GM18499 (cell line): ENCODE measurements at regions not wholly inside any gene's neighbourhood (a gene's known extent, or its start where the extent isn't known, plus 50 kb on each side); places are given as distances from the start of the nearest gene placed in this dataset.

Source experiments
- ATAC-seq: cut with Tn5 transposase; IDR thresholded peaks from one replicate; pipeline ENCODE4 v1.9.1; 2021; ENCODE audit warnings: moderate number of reproducible peaks; ENCODE audit not compliant: insufficient read depth, unreplicated experiment

DNA sequence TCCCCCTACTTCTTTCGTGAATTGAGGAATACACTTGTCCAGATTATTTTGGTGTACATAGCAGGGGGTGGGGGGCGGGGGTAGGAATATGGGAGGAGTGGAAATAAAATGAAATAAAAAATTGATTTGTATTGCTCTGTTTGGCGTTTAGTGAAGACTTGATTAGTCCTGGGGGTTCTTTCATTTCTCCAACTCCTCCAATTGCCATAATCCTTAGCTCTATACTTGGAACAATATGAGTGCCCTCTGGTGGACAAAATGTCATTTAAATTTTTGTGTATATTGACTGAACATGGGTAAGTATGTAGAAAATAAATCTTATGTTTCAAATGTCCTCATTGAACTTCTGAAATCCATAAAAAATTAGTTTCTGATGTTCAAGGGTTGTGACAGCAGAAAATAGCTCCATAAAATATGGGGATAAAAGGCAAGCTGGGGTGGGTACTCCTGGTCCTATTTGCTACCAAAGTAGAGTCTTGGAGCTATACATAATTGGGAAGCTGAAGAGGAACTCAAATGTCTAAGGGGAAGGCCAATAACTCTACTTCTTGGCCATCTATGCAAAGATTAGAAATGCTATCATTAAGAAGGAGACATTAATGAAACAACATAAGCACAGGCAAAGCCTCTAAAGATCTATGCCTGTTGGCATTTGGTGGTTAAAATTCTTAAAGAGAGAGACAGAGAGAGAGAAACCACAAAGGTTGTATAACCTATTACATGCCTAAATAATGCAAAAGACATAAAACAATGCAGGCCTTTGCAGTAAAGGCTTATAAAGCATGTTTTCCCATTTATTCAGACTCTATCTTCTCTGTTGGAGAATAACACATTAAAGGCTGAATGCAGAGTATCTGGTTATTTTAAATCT lies 421.6 kb downstream of the METTL15 start:
- no peak for ATAC-seq

DNA sequence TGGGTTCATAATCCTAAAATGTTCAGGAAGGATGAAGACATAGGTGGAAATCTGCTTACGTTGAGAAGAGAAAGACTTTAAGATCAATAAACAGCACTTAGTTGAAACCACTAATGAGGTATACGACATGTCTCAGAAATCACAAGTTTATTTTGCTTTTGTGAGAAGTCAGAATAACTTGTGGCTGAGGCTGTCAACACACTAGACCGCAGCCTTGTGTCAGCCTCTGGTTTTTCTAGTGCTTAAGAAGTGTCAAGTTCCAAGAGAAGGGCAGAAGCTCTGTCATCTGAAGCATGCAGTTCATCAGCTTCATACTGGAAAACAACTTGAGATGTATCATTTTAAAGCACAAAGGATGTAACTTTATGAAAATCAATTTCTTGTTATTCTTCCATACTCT lies 420.9 kb downstream of the METTL15 start:
- no peak for ATAC-seq

DNA sequence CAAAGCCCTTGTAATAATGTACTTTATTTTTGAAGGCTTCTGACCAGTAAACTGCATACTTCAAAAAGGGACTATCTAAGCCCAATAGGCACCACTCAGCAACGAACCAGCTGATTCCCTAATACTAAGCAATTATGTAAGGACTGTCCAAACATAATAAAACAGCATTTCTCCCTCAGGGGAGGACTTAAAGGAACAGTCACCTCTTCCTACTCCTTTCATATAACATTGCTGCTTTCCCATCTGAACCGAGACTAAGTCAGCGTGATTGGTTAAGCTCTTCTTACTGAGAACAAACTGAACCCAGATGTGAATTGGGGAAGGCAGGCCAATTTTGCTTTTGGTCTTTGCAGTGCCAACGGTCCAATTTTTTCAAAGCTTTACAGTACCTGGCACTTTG lies 420.0 kb downstream of the METTL15 start:
- no peak for ATAC-seq

DNA sequence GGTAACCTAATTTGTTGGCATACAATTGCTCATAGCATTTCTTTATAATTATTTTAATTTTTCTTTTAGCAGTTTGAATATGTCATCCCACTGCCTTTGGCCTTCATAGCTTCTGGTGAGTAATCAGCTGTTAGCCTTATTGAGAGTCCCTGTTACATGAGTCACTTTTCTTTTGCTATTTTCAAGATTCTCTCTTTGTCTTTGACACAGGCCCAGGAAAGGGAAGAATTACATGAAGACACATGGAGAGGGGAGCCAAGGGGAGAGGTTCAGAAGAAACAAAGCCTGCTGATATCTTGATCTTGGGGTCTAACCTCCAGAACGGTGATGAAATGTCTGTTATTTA lies 418.2 kb downstream of the METTL15 start:
- no peak for ATAC-seq

DNA sequence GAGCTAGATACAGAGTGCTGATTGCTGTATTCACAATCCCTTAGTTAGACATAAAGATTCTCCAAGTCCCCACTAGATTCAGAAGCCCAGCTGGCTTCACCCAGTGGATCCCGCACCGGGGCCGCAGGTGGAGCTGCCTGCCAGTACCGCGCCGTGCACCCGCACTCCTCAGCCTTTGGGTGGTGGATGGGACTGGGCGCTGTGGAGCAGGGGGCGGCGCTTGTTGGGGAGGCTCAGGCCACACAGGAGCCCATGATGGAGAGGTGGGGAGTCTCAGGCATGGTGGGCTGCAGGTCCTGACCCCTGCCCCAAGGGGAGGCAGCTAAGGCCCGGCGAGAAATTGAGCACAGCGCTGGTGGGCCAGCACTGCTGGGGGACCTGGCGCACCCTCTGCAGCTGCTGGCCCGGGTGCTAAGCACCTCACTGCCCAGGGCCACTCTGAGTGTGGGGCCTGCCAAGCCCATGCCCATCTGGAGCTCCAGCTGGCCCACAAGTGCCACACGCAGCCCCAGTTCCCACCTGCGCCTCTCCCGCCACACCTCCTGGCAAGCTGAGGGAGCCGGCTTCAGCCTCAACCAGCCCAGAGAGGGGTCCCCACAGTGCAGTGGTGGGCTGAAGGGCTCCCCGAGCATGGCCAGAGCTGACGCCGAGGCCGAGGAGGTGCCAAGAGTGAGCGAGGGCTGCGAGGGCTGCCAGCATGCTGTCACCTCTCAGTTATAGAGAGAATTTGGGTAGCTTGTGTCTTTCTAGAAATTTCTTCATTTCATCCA lies 417.6 kb downstream of the METTL15 start:
- no peak for ATAC-seq

DNA sequence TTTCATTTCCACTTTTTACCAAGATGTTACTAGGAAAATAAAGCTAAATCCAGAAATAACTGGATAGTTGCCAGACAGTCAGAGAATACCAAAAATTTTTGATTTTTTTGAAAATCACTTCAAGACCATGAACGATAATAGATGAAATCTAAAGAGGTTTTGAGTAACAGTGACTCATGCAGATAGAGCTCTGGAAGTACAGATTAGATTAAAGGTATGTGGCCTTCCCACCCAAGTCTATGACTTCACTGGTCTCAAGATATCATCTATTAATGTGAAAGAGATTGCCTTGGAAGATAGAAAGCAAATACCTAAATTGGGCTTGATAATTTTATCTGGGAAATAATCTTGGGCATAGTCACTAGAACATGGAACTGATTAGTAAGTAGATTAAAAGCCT lies 415.9 kb downstream of the METTL15 start:
- ATAC-seq, result no peak

DNA sequence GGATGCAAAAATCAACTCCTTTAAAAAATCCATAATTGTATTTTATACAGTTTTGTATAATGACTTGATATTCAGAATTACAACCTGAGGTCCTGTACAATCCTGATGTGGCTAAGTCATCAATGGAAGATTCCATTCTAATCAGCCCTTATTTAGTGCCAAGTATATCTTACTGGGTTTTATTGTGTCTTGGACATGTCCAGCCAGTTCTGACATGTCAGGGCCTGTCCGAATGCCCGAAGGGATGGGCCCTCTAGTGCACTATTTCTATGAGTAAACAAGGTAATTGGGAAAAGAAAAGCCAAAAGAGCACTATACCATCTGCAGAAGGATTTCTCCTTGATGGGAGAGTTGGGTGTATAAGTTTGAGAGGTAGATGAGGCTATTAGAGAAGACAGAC lies 412.9 kb downstream of the METTL15 start:
- ATAC-seq, result no peak

DNA sequence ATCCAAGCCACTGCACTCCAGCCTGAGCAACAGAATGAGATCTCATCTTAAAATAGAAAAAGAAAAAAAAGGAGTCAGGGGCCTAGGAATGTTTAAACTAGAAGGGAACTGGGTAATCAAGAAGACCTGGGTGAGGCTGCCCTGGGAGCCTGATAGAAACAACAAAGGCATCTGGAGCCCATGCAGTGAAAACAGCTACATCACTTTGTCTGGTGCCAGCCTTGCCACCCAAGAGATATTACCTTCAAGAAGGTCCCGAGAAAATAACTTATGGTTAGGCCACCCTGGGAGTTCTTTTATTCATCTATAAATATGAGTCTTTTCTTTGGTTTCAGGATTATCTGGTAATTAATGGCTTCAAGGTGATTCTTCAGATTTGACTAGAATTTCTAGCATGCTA lies 412.1 kb downstream of the METTL15 start:
- no peak for ATAC-seq

DNA sequence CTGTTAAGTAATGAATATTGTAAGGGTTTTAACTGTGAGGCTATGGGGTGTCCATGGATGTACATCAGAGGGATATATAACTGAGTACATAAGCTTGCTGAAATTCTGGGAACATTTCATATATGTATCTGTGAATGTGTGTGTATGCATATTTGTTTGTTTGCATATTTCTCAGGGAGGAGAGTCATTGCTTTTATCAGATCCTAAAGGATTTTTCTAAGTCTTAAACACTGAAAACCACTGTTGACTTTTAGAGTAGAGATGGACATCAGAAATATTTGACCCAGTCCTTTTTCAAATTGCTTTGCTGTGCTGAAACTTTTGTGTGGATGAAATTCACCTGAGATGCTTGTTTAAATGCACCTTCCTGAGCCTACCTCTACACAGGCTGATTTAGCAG lies 410.6 kb downstream of the METTL15 start:
- ATAC-seq, result no peak

DNA sequence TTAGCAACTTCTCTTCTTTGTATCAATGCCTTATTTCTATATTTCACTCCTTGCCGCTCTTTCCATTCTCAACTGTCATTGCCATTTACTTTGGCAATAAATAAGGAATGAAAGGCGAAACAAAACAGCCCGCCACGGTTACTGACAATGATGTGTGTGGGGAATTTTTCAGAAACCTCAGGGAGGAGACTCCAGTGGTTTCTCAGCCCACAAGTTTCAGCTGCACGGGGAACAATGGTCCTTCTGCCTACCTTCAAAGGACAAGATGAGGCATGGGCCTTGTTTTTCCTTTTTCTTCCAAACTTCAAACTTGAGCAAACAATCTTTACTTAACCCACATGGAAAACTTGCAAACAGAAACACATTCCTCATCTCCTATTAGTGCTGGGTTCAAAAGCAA lies 409.4 kb downstream of the METTL15 start:
- no peak for ATAC-seq

DNA sequence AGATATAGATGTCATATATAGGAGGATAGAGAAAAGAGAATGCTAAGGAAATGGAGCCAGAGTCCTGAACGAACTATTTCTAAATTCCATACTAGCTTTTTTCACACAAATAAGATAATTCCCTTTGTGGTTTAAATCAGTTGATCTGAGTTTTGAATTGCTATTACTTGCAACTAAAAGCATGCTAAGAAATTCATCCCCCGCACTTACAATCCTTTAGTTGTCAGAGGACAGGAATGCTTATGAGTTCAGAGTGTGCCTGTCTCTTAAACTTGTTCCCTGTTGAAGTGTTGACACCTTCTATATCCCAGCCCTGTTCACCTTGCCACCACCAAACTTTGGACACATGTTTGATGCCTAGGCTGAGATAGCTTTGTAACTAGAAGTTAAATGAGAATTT lies 406.2 kb downstream of the METTL15 start:
- ATAC-seq, result no peak

DNA sequence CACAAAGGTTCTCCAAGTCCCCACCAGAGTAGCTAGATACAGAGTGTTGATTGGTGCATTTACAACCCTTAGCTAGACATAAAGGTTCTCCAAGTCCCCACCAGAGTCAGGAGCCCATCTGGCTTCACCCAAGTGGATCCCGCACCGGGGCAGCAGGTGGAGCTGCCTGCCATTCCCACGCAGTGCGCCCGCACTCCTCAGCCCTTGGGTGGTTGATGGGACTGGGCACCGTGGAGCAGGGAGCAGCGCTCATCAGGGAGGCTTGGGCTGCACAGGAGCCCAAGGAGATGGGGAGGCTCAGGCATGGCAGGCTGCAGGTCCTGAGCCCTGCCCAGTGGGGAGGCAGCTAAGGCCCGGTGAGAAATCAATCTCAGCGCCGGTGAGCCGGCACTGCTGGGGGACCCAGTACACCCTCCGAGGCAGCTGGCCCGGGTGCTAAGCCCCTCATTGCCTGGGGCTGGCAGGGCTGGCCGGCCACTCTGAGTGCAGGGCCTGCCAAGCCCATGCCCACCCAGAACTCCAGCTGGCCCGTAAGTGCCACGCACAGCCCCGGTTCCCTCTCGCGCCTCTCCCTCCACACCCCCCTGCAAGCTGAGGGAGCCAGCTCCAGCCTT lies 404.1 kb downstream of the METTL15 start:
- ATAC-seq, result no peak

DNA sequence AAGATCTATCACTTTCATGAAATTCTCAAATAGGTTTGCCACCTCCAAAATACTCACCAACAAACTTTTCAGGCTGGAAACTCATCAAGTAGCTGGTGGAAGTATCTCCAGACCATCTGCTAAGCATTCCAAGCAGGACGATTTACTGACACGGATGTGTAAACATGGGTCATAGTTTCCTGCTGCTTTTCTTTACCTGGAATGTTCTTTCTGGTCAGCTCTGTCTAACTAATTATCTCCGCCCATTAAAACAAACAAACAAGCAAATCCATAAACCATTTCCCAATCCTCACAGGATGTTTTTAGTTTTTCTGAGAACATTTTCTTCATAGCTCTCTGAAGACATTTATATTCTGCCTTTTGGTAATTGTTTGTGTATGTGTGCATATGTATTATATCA lies 397.0 kb downstream of the METTL15 start:
- no peak for ATAC-seq

DNA sequence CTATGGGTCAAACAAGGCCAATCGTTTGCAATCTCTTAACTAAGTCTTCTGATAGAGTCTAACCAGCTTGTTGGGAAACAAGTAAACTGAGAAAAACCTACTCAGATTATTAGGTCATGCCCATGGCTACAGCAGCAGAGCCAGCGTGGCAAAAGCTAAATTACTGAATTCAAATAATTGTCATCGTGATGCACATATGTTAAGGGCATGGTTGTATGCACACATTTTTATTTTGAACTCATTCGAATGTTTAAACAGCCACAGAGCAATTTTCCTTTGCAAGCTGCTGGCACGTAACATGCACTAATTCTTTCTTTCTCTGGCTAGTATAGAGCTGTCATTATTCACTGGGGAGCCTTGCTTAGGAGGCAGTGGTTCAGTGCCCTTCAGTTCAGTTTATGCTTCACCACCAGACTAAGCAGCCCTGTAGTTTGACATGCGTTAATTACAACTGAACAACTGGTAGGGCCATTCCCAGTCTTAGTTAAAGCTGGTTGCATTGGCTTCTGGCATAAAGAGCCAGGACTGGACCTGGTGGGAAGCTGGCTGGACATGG lies 396.4 kb downstream of the METTL15 start:
- no peak for ATAC-seq

DNA sequence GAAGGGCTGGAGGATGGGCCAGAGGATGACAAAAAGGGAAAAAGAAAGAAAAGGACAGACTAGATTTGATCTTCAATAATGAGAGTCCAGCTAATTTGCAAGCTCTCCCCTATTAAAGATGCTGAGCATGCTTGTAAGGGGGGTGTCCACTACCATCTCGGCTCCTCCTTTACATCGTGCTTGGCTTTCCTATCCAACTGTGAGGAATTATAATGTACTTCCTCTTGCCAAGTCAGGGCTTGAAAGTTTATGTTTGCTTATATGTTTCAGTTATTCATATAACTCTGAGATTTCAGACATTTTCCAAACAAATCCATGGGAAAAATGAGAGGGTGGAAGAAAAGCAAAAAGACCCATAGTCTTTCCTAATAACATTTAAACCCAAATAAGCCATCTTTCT lies 387.1 kb downstream of the METTL15 start:
- ATAC-seq, result no peak

DNA sequence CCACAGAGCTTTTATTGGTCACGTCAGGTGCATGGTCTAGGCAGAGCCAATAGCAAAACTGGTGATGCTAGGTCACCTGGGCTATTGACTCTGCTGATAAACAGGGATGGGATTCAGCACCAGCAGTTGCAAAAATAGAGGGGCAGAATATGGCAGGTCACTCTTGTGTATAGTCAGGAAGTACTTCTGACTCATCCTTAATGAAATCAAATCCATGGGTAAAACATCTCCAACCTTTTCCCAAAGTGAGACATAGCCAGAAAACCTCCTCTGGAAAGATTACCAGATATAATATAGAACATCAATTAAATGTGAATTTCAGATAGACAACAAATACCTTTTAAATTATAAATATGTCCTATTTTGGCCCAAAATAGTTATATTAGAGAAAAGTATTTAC lies 383.2 kb downstream of the METTL15 start:
- ATAC-seq, result no peak

DNA sequence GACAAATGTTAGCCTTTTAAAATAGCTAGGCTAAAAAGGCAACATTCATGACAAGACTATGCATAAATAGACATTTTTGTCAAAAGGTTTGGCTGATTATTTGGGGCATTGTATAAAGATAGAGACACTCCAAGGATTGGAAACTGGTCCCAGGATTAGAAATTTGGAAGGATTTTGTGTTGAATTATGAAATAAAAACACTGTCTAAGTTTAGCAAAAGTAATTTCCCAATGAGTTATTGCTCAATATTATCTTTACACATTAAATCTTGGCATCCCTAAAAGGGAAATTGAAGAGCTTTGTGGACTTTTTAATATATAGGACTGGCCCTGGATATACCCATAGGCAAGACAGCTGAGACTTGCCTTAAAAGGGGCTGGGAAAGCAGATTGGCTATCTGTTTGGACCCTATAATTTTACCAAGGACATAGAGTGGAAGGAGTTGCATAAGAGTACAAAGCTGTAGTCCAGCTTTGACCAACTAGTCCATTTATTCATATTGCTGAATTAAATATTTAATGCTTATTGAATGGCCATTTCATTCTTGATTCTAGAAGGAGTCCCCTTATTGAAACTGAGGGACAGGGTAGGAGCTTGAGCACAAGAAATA lies 382.7 kb downstream of the METTL15 start:
- ATAC-seq, result no peak

DNA sequence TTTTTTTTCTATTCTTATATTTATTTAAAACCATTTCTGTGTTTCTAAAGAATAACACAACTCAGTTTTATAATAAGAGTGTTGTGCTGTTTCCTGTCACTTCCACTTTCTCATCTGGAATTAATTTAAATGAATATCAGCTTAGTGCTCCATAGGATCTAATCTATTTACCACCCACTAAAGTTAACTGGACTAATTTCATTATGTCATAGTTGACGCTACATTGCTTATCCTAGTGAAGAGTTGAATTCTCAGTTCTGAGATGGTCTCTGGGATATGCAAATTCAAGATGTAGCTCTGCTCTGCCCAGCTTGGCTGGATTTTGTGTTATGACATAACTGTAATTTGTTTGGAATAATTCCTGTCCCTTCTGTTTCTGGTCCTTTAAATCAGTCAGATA lies 380.1 kb downstream of the METTL15 start:
- ATAC-seq, result no peak

DNA sequence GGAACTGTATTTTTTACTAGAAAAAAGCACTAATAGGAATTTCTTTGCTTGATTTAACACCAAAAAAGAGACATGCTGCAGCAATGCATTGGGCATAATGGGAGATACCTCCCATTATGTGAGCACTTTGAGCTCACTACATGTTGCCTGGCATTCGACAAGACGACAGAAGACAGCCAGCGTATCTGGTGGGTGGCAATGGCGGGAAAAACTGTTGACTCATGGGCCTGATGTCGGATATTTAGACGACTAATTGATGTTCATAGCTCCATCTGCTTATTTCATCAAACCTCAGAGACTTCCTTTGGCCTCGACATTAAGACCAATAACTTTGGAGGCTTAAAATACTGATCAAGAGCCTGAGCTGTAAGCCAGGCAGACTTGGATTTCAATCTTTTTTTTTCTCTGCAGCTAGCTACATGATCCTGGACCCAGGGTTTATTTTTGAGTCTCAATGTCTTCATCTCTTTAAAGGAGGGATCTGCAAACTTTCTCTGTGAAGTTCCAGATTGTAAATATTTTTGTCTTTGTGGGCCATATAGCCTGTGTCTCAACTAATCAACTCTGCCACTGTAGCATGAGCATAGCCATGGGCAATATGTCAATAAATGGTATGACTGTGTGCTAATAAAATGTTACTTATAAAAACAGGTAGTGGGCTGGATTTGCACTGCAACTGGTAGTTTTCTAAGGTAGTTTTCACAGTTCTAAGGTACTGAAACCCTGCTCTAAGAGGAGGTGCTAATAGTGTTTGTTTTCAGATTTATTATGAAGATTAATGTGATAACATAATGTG lies 375.1 kb downstream of the METTL15 start:
- no peak for ATAC-seq

DNA sequence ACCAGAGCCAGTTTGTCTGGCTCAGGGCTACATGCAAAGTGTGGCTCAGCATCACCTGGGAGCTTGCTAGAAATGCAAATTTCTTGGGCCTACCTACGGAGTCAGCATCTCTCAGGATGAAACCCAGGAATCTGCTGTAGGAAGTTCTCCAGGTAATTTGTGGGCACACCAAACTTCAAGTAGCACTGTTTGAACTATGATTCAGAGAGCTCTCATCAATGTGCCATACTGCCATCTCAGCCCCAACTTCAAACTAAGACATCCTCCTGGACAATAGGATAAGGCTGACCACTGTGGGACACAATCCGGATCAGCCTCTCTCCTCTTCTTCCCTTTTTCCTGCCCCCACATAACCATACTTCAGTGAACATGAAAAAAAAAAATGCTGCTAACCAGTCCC lies 374.5 kb downstream of the METTL15 start:
- no peak for ATAC-seq
